GM12878 (cell line): ENCODE measurements at regions not wholly inside any gene's neighbourhood (a gene's known extent, or its start where the extent isn't known, plus 50 kb on each side); places are given as distances from the start of the nearest gene placed in this dataset.

Experiments
- EP300 ChIP-seq, 2 experiments: fragments of 150-350 bp in 1 of 2; IDR thresholded peaks; 2 replicates each; pipeline ENCODE4 v1.6.1; 2011 to 2012; ENCODE audit warnings: low read depth in 2 of 2, low read length in 2 of 2, borderline replicate concordance in 1 of 2, improper control_type of control experiment in 1 of 2, inconsistent platforms in 1 of 2; ENCODE audit not compliant: control insufficient read depth in 1 of 2
- EZH2 ChIP-seq: IDR thresholded peaks from 2 replicates; pipeline ENCODE4 v1.6.1; 2012; ENCODE audit warnings: low read depth, mild to moderate bottlenecking, control low read depth, inconsistent platforms, low read length, borderline replicate concordance; ENCODE audit not compliant: control insufficient read depth
- HDAC2 ChIP-seq: fragments of 200-600 bp; sonication (generic); IDR thresholded peaks from 2 replicates; pipeline ENCODE4 v1.6.1; 2017
- MXI1 ChIP-seq: fragments of 150-350 bp; IDR thresholded peaks from 2 replicates; pipeline ENCODE4 v1.6.1; 2011; ENCODE audit warnings: low read depth, mild to moderate bottlenecking, inconsistent platforms, low read length, improper control_type of control experiment
- POLR2A ChIP-seq: IDR thresholded peaks from 2 replicates; pipeline ENCODE4 v1.6.1; 2011; ENCODE audit warnings: low read depth, mild to moderate bottlenecking, low read length
- TF ChIP-seq, protein P1 (sequence below): IDR thresholded peaks from 2 replicates; pipeline ENCODE4 v1.6.1; 2012; ENCODE audit warnings: low read depth, low read length, improper control_type of control experiment
- TF ChIP-seq, protein P2 (sequence below): fragments of 450-650 bp; IDR thresholded peaks from 2 replicates; pipeline ENCODE4 v1.6.1; 2018; ENCODE audit warnings: borderline replicate concordance, mild to moderate bottlenecking; ENCODE audit not compliant: partially characterized antibody

DNA sequence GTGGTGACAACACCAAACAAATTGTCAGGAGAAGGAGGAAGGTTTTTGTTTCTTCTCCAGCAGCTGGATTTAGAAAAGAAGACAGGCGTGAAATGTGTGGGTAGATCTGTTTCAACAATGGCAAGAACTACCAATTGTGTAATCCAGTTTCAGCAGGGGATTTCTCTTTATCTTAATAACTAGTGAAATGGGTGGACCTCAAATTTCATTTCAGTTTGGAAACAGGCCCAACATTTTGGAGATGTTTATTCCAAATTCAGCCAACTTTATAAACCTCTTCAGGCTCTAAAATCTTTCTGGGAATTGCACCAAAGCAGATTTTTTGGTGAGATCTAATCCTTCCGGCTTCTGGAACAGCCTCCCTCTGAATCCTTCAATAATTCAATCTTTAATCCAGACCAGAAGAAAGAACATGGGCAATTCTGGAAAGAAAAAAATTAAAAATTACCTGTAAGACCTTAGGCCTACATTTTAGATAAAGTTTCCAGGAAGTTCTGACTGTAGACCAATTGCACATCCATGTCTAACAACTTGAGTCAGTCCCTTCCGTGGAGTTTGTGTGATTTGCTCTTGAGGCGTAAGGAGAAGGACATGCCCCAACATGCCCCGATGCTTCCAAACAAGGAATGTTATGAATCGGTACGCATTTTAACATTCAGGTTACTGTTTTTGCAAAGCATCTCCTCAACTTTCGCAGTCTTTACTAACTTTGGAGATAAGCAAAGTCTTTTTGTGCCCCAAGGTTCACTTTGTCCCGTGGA lies 423.6 kb downstream of the IRX1 start:
- TF ChIP-seq EP300 (IDR thresholded peaks at IDR 0.05; ENCODE audit: borderline replicate concordance in 1 of 2, control insufficient read depth in 1 of 2, low read depth in 2 of 2, low read length in 2 of 2), result no peak
- TF ChIP-seq EZH2, result no peak
- TF ChIP-seq MXI1, result no peak
- TF ChIP-seq POLR2A, result no peak
- no peak for TF ChIP-seq HDAC2
- TF ChIP-seq, protein P1, sequence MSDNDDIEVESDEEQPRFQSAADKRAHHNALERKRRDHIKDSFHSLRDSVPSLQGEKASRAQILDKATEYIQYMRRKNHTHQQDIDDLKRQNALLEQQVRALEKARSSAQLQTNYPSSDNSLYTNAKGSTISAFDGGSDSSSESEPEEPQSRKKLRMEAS, result no peak
- TF ChIP-seq, protein P2, sequence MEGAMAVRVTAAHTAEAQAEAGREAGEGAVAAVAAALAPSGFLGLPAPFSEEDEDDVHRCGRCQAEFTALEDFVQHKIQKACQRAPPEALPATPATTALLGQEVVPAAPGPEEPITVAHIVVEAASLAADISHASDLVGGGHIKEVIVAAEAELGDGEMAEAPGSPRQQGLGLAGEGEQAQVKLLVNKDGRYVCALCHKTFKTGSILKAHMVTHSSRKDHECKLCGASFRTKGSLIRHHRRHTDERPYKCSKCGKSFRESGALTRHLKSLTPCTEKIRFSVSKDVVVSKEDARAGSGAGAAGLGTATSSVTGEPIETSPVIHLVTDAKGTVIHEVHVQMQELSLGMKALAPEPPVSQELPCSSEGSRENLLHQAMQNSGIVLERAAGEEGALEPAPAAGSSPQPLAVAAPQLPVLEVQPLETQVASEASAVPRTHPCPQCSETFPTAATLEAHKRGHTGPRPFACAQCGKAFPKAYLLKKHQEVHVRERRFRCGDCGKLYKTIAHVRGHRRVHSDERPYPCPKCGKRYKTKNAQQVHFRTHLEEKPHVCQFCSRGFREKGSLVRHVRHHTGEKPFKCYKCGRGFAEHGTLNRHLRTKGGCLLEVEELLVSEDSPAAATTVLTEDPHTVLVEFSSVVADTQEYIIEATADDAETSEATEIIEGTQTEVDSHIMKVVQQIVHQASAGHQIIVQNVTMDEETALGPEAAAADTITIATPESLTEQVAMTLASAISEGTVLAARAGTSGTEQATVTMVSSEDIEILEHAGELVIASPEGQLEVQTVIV, result no peak
